ENCODE measurements at regions not wholly inside any gene's neighbourhood (a gene's known extent, or its start where the extent isn't known, plus 50 kb on each side); places are given as distances from the start of the nearest gene placed in this dataset.

- H3K9me3 Mint-ChIP-seq, result peaks cover 2% of the 10 kb centered on the region
- H3K4me3 Mint-ChIP-seq, result no peak overlapping the region
- Histone ChIP-seq H3K27me3 (peaks cover 4% of the 10 kb centered on the region), H3K9ac (no peak overlapping the region), H4K20me1 (ENCODE audit: low read depth) (no peaks in the 10 kb centered on the region), H3K79me2 (ENCODE audit: low read depth) (no peaks in the 10 kb centered on the region), H3K4me2 (no peak overlapping the region), H3K4me3 (no peak overlapping the region), H3K9me3 (ENCODE audit: low read depth) (no peaks in the 10 kb centered on the region), H3K36me3 (no peaks in the 10 kb centered on the region), H3F3A (ENCODE audit: low read depth) (no peaks in the 10 kb centered on the region), H3K4me1 (no peaks in the 10 kb centered on the region), H3K27ac (no peak overlapping the region), H2AFZ (replicated peaks) (no peak overlapping the region)
- H3K36me3 Mint-ChIP-seq, result no peaks in the 10 kb centered on the region
- no peak overlapping the region for H3K27ac Mint-ChIP-seq
- no peaks in the 10 kb centered on the region for H3K4me1 Mint-ChIP-seq
- TF ChIP-seq CTCF (IDR thresholded peaks at IDR 0.05), result no peak
- no peak for DNase-seq (ENCODE audit: low spot score)
- peaks cover 4% of the 10 kb centered on the region for H3K27me3 Mint-ChIP-seq (ENCODE audit: insufficient read depth, low read depth)
Measured at GRCh38 chr5:8906303-8906967, 639.4 kb downstream of the SEMA5A start.

- no peaks in the 10 kb centered on the region for H3K4me1 ChIP-seq
Measured at GRCh38 chr5:8907168-8907868, 638.6 kb downstream of the SEMA5A start.

GRCh38 chr5:8908055-8908683 lies 637.7 kb downstream of the SEMA5A start:
- DNase-seq (ENCODE audit: low spot score), result peak; percentile 64
- Histone ChIP-seq H3K9ac (no peak overlapping the region), H2AFZ (replicated peaks) (peak overlapping the region; percentile 87), H3K79me2 (ENCODE audit: low read depth) (no peaks in the 10 kb centered on the region), H3K4me3 (no peak overlapping the region), H3F3A (ENCODE audit: low read depth) (no peaks in the 10 kb centered on the region), H3K9me3 (ENCODE audit: low read depth) (no peaks in the 10 kb centered on the region), H3K4me2 (no peak overlapping the region), H3K27ac (no peak overlapping the region), H4K20me1 (ENCODE audit: low read depth) (no peaks in the 10 kb centered on the region), H3K4me1 (no peaks in the 10 kb centered on the region), H3K27me3 (peaks cover 4% of the 10 kb centered on the region), H3K36me3 (no peaks in the 10 kb centered on the region)
- H3K27ac Mint-ChIP-seq, result no peak overlapping the region
- no peak for TF ChIP-seq EZH2 (IDR thresholded peaks at IDR 0.05)
- TF ChIP-seq CTCF (IDR thresholded peaks at IDR 0.05), result peak; percentile 94
- no peak for TF ChIP-seq EZH2phosphoT487 (IDR thresholded peaks at IDR 0.05)
- H3K4me3 Mint-ChIP-seq, result no peak overlapping the region
- H3K4me1 Mint-ChIP-seq, result no peaks in the 10 kb centered on the region
- H3K9me3 Mint-ChIP-seq, result peaks cover 2% of the 10 kb centered on the region
- no peaks in the 10 kb centered on the region for H3K36me3 Mint-ChIP-seq
- peaks cover 4% of the 10 kb centered on the region for H3K27me3 Mint-ChIP-seq (ENCODE audit: insufficient read depth, low read depth)

More at GRCh38 chr5:8907168-8907868, 638.6 kb downstream of the SEMA5A start:
- H3F3A ChIP-seq (ENCODE audit: low read depth), result no peaks in the 10 kb centered on the region
- H3K9ac ChIP-seq, result no peak overlapping the region
- Mint-ChIP-seq H3K27me3 (ENCODE audit: insufficient read depth, low read depth) (peaks cover 4% of the 10 kb centered on the region), H3K9me3 (peaks cover 2% of the 10 kb centered on the region), H3K4me1 (no peaks in the 10 kb centered on the region), H3K36me3 (no peaks in the 10 kb centered on the region), H3K27ac (no peak overlapping the region), H3K4me3 (no peak overlapping the region)
- no peak overlapping the region for H3K27ac ChIP-seq
- TF ChIP-seq EZH2phosphoT487 (IDR thresholded peaks at IDR 0.05) (no peak), CTCF (IDR thresholded peaks at IDR 0.05) (no peak), EZH2 (IDR thresholded peaks at IDR 0.05) (no peak)
- no peaks in the 10 kb centered on the region for H3K36me3 ChIP-seq
- H3K27me3 ChIP-seq, result peaks cover 4% of the 10 kb centered on the region
- H3K4me3 ChIP-seq, result no peak overlapping the region
- H3K4me2 ChIP-seq, result no peak overlapping the region
- no peak for DNase-seq (ENCODE audit: low spot score)
- no peaks in the 10 kb centered on the region for H3K79me2 ChIP-seq (ENCODE audit: low read depth)
- no peaks in the 10 kb centered on the region for H4K20me1 ChIP-seq (ENCODE audit: low read depth)
- H2AFZ ChIP-seq (replicated peaks), result peak overlapping the region; percentile 87
- H3K9me3 ChIP-seq (ENCODE audit: low read depth), result no peaks in the 10 kb centered on the region
